ENCODE measurements at regions not wholly inside any gene's neighbourhood (a gene's known extent, or its start where the extent isn't known, plus 50 kb on each side); places are given as distances from the start of the nearest gene placed in this dataset.
"Not testable (repeated sequence)": the region's sequence is repeated elsewhere in the genome, so short reads cannot be mapped to it uniquely, and the experiment has no call there.

GRCh38 chr2:107108556-107108955 lies 222.6 kb upstream of the ST6GAL2 start:
- no peak for DNase-seq (ENCODE audit: low read depth)

- DNase-seq (ENCODE audit: low read depth): no peak
Observed at GRCh38 chr2:107111623-107112022, 225.7 kb upstream of the ST6GAL2 start.

- no peak for DNase-seq (ENCODE audit: low read depth)
Observed at GRCh38 chr2:107112561-107112960, 226.6 kb upstream of the ST6GAL2 start.

GRCh38 chr2:107128381-107128780 lies 242.4 kb upstream of the ST6GAL2 start:
- DNase-seq (ENCODE audit: low read depth): no peak

- no peak for DNase-seq (ENCODE audit: low read depth)
Observed at GRCh38 chr2:107132070-107132469, 246.1 kb upstream of the ST6GAL2 start.

GRCh38 chr2:107132746-107133145 lies 246.8 kb upstream of the ST6GAL2 start:
- DNase-seq (ENCODE audit: low read depth): no peak

- no peak for DNase-seq (ENCODE audit: low read depth)
Observed at GRCh38 chr2:107133412-107133811, 247.4 kb upstream of the ST6GAL2 start.

GRCh38 chr2:107136733-107137132 lies 250.8 kb upstream of the ST6GAL2 start:
- DNase-seq (ENCODE audit: low read depth): no peak

- DNase-seq (ENCODE audit: low read depth): no peak
Observed at GRCh38 chr2:107137706-107138105, 251.7 kb upstream of the ST6GAL2 start.

GRCh38 chr2:107146181-107146580 lies 260.2 kb upstream of the ST6GAL2 start:
- no peak for DNase-seq (ENCODE audit: low read depth)

- DNase-seq (ENCODE audit: low read depth): not testable (repeated sequence)
Observed at GRCh38 chr2:107146645-107147044, 260.7 kb upstream of the ST6GAL2 start.

GRCh38 chr2:107148055-107148454 lies 262.1 kb upstream of the ST6GAL2 start:
- no peak for DNase-seq (ENCODE audit: low read depth)

GRCh38 chr2:107148496-107148895 lies 262.5 kb upstream of the ST6GAL2 start:
- DNase-seq (ENCODE audit: low read depth): no peak

- no peak for DNase-seq (ENCODE audit: low read depth)
Observed at GRCh38 chr2:107160640-107161239, 274.8 kb upstream of the ST6GAL2 start.

GRCh38 chr2:107168141-107168540 lies 282.2 kb upstream of the ST6GAL2 start:
- no peak for DNase-seq (ENCODE audit: low read depth)

- no peak for DNase-seq (ENCODE audit: low read depth)
Observed at GRCh38 chr2:107174171-107174570, 288.2 kb upstream of the ST6GAL2 start.

GRCh38 chr2:107182981-107183380 lies 297.0 kb upstream of the ST6GAL2 start:
- DNase-seq (ENCODE audit: low read depth): no peak

- no peak for DNase-seq (ENCODE audit: low read depth)
Observed at GRCh38 chr2:107187870-107188269, 301.9 kb upstream of the ST6GAL2 start.

GRCh38 chr2:107195631-107196030 lies 309.7 kb upstream of the ST6GAL2 start:
- no peak for DNase-seq (ENCODE audit: low read depth)

GRCh38 chr2:107197594-107198294 lies 311.8 kb upstream of the ST6GAL2 start:
- DNase-seq (ENCODE audit: low read depth): no peak

- DNase-seq (ENCODE audit: low read depth): no peak
Observed at GRCh38 chr2:107202962-107203591, 317.1 kb upstream of the ST6GAL2 start.

GRCh38 chr2:107215401-107216350 lies 329.7 kb upstream of the ST6GAL2 start:
- DNase-seq (ENCODE audit: low read depth): no peak
